HUDEP-2 (cell line): ENCODE measurements at regions not wholly inside any gene's neighbourhood (a gene's known extent, or its start where the extent isn't known, plus 50 kb on each side); places are given as distances from the start of the nearest gene placed in this dataset.

Experiments used
- DNase-seq, 76 experiments: peaks; one replicate each; lab custom pipeline; 2025; ENCODE audit not compliant: unreplicated experiment in 76 of 76; lab: John Stamatoyannopoulos, UW

DNA sequence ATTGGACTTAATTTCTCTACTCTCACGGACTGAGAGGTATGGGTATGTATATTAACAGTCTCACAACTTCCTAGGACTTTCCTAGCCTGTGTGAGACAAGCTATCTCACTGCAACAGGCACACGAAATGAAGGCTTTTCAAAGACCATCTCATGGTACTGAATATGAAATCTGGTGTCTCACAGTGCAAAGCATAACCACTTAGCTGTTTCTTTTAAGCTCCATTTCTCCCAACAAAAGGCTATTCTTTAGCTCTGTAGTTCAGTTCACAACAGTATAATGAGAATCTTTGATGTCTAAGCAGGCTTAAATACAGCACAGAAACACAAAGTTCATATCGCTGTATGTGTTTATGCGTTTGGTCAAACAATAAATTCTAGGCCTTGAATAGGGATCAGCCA, 116.2 kb upstream of the PCDH18 start:
- no peak for DNase-seq

DNA sequence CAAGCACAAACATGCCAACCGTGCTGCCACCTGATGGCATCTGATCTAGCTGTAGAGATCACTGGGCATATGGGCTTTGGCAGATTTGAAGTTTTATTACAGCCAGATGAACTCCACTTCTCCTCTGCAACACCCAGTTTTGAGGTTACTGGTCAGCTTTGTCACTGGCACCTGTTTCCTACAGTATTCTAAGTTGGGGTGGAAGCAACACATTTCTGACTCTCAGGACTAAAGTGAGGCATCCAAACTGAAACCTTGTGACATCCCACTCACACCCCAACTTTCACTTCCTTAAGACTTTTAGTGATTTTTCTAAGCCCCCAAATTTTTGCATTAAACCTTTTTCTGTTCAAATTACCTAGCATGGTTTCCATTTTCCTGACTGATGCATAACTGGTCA, 115.1 kb upstream of the PCDH18 start:
- no peak for DNase-seq

DNA sequence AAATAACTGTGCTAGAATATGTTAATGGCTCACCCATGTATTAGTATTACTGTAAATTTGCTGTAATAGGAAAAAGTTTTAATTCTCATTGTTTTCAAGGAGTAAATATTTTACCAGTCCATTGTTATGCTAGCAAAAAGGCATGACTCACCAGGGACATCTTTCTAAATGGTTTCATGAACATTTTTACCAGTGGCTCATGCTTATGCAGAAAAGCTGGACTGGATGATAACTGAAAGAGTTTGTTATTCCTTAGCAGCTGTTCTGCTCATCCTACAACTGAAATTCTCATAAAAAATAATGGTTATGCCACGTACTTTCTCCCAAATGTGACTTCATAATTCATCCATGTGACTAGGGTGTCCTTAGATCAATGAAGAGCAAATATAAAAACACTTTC, 111.9 kb upstream of the PCDH18 start:
- DNase-seq, result no peak

GRCh38 chr4:137641544-137641943, 109.2 kb upstream of the PCDH18 start:
- DNase-seq, result no peak

DNA sequence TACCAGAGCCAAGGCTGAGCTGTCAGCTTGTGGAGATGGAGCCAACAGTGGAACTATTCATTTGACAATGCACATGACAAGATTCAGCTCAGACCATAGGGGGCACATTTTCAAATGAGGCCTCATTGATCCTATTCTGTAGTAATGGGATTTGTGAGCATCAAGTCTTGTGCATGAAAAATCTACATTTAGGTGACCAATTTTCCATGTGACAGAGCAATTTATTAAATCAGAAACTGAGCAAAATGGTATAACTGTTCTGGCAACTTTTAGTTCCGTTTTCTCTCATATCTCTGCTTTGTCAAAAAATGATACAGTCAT, 108.5 kb upstream of the PCDH18 start:
- DNase-seq, result no peak

DNA sequence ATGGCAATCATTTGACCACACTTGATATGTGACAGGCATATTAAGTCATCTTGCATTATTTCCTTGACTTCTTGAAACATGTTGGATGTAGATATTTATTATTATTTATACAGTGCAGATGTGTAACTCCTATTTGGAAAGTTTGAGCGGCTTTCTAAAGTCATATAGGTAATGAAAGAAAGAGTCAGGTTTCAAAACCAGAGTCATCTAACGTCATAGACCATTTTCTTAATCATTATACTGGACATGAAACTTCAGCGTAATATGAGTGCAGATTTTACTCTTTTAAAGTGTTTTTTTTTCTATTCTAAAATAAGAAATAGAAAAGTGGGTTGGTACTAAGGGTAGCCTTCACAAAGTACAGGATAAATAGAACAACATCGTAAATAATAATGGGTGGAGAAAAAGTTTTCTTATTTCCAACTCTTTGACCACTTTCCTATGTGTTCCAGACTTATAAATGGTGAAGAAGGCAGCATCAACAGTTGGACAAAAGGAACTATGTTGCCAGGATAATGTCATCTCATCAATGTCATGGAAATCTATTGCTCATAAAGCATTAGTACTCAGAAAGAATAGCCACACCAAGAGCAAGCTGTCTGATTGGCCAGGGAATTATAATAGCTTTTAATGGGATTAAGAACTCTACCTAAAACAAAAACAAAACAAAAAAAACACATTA, 108.0 kb upstream of the PCDH18 start:
- DNase-seq, result no peak

DNA sequence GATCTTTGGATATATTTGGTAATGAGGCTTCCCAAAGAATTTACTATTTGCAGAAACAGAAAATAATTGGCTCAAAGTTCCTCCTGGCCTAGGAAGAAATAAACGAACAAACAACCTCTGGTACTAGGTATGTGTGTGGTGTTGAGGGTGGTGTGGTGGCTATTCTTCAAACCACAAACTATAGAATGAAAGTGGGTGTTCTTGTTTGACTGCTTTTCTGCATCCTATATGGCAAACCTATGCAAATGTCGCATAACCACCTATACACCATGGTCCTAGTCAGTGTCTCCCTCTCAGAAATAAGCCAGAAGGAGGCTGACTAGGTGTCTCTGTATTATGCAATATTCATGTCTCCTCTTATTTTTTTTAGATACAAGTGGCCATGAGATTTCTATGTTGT, 106.6 kb upstream of the PCDH18 start:
- no peak for DNase-seq

DNA sequence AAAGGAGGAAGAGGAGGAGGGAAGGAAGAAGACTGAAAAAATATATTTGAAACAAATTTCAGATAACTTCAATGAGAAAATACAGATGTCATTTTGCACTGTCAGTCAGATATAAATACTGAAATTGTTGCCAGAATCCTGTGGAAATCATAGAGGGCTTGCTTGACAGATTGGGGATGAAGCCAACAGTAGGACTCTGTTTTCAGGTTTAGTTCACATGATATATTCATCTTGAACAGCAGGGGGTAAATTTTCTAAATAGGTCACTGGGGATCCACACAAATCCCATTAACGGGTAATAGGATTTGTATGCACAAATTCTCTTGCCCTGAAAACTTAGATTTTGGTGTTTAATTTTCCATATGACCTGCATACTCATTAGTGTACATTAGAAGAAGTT, 103.3 kb upstream of the PCDH18 start:
- no peak for DNase-seq

DNA sequence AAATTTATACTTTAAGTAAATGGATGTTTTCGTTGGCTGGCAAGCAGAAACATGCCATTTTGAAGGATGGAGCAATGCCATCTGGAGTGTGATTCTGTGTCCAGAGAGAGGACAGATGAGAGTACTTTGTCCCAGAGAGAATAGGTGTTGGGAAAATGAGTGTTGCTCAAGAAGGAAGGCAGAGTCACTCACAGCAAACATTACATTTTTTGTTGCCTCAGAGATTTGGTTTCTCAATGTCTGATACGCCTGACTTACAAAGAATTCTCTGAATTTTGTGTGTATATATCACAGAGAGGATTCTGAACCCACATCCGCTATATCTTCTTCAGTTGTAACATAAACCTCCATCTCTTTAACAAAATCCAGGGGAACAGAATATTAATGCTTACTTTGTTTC, 102.8 kb upstream of the PCDH18 start:
- no peak for DNase-seq

GRCh38 chr4:137632842-137633241, 100.5 kb upstream of the PCDH18 start:
- no peak for DNase-seq

- no peak for DNase-seq
Measured at GRCh38 chr4:137631605-137632004, 99.3 kb upstream of the PCDH18 start.

DNA sequence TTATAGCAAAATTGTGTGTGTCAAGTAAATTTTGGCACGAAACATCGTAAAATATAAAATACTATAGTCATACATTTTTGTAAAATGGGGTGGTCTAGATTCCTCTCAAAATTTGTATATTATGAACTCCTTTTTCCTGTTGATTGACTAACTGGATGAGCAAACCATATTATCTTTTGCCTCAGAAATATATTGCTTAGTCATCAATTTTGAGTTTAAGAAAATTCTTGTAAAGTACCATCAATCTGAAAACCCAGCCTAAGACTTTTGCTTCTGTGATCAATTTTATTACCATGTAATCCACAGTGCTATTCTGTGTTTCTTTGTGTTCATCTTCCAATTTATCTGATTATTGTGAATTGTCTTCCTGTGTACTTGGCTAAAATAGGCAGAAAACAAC, 98.0 kb upstream of the PCDH18 start:
- DNase-seq, result no peak

DNA sequence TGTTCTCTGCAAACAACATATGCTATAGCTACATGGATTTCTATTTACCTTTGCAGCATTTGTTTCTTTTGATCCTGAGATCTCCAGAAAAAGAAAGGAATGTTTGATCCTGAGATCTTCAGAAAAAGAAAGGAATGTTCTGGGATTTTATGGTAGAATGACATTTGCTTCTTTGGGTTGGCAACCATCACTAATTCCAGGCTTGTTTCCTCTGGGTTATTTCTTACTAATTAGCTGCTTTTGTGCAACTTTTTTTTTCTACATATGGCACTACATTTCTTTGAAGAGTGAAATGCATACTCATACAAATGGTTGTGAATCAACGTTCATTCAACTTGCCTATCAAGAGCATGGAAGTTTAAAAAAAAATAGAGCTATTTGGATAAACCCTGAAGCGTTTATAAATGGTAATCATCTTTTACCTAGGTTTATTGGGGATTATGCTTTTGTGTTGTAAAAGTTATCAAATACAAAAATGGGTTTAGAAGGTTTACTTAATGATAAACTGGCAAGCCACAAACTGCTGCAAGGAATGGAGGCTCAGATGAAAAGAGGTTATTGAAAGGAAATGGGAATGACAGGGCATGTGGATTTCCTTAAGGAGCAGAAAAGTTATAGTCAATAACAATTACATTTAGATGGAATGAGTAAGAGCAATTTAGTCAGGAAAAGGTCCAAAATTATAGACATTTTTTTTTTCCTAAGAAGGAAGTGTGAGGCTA, 95.6 kb upstream of the PCDH18 start:
- DNase-seq, result no peak

DNA sequence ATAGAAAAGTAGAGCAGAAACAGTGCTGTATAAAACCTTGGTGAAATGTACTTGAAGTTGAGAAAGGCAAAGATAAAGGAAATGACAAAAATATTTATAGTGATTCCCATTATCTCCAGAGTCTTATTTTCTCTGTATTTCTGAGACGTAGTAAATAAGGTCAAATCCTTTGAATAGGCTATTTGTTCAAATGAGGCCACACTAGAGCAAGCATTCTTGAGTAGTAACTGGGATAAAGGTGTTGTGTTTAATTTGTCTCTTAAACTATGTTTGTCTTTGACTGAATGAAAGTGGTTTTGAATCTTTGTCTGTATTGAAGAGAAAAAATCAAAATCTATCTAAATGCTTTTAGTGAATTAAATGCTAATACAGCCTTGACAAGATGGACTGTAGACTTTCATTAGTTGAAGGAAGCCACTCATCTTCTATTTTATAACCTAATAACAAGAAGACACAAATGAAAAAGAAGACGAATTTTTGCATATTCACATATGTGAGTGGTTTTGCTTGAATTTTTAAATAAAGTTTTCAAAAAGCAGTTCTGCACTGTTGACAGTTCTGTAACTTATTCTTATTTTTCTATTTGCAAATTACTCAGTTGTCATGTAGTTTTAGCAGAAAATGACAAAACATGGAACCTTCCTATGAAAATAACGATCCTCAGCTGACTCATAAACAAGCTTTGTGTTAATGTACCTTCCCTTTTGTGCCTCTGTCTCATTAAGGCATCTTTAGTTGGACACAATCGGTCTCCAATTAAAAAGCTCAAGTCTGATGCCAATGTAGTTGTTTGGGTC, 94.8 kb upstream of the PCDH18 start:
- no peak for DNase-seq

DNA sequence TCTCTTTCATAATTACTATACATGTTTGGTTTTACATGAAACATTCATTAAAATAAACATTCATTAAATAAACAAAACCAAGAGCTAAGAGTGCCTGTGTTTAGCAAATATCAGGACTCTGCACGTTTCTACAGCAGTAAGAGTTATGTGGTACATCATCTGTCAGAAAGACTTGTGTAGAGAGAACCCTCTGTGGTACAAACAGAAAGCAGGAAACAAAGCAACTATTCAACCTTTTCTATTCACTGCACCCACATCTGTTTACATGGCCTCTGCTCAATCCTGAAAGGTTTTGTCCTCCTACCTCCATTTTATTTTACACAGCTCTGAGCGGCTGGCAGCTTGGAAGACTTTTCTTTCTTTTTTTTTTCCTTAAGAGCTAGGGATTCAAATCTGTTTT, 90.7 kb upstream of the PCDH18 start:
- no peak for DNase-seq

- DNase-seq, result no peak
Measured at GRCh38 chr4:137621056-137621455, 88.8 kb upstream of the PCDH18 start.

GRCh38 chr4:137614491-137614890, 82.2 kb upstream of the PCDH18 start:
- DNase-seq, result no peak

DNA sequence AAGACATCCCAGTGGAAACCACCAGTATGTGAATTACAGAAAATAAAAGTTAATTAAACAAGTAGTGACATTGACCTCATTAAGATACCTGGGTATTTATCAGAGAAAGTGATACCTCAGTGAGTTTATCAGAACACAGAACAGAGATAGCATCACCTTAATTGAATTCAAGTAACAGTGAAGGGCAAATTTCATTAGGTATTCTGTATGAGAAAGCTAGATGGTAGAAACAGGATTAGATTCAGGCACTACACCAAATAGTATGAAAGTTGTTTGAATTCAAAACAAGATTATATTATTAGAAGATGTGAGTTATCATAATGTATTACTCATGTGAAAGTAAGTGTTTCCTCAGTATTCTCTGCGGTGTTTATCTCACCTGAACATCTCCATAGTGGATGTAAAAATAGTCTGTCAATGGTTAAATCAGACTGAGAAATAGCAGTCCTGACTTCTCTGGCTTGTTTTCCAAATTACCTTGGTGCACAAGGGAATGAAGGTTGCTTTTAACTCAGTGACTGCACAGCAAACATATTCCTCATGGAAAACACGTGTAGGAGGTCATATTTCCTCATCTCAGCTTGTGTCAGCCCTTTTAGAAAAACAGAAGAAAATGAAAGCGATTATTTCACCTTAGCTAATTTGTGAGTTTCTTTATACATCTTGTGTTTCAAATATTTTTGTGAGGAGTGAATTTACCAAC, 79.9 kb upstream of the PCDH18 start:
- DNase-seq, result no peak

- no peak for DNase-seq
Measured at GRCh38 chr4:137610960-137611359, 78.7 kb upstream of the PCDH18 start.

- no peak for DNase-seq
Measured at GRCh38 chr4:137609718-137610430, 77.6 kb upstream of the PCDH18 start.

DNA sequence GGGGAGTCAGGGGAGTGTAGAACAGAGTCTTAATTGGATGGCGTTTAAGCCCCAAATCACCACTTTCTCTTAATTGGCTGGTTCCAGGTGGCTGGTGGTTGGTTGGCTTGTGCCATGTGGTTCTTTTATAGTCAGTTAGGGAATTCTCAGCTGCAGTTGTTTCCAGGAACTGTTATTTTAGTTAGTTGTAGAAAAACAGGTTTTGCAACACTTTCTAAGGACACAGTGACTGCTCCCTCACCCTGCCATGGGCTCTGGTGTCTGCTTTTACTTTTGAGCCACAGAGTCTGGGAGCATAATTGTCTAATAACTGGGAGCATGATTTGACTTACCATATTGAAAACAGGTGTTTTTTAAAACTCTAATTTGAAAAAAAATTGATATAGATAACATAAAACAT, 75.8 kb upstream of the PCDH18 start:
- no peak for DNase-seq
